22Rv1 (cell line): ENCODE measurements at regions not wholly inside any gene's neighbourhood (a gene's known extent, or its start where the extent isn't known, plus 50 kb on each side); places are given as distances from the start of the nearest gene placed in this dataset.
"Not testable (repeated sequence)": the region's sequence is repeated elsewhere in the genome, so short reads cannot be mapped to it uniquely, and the experiment has no call there.

Experiments used
- CTCF ChIP-seq: fragments of 450-650 bp; IDR thresholded peaks from 2 replicates; pipeline ENCODE4 v1.5.1; 2017; ENCODE audit warnings: mild to moderate bottlenecking
- ZFX ChIP-seq: fragments of 450-650 bp; IDR thresholded peaks from 2 replicates; pipeline ENCODE4 v1.6.1; 2017; ENCODE audit warnings: antibody characterized with exemption, borderline replicate concordance

DNA sequence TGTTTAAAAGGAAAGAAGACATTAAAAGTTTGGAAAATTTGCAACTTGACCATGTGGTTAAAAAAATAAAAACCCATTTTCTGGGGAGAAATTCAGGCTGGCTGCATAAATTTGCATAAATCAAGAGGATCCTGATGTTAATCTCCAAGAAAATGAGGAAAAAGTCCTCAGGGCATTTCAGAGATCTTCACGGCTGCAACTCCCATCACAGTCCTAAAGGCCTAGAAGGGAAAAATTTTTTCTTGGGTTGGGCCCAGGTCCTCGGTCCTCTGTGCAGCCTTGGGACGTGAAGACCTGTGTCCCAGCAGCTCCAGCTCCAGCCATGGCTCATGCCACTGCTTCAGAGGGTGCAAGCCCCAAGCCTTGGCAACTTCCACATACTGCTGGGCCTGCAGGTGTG is 84.8 kb upstream of the C1QTNF3 start:
- not testable (repeated sequence) for TF ChIP-seq CTCF, ZFX
